ENCODE measurements at regions not wholly inside any gene's neighbourhood (a gene's known extent, or its start where the extent isn't known, plus 50 kb on each side); places are given as distances from the start of the nearest gene placed in this dataset.

DNA sequence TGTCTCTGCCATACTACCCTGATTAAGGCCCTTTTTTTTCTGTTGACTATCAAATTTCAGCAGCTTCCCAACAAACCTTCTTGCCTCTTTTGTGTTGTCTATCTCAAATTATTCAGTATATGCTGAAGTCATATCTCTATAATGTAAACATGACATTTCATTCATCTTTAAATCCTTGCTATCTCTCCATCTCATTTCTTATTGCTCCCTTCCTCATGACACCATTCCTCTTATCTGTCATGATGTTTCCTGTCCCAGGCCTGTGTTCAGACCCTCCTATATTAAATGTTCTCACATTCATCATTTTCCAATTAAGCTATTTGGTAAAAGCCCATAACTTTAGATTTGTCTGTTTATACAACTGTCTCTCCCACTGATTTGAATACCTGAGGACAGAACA lies 482.6 kb downstream of the EPM2A start:
- TF ChIP-seq CTCF (IDR thresholded peaks at IDR 0.05), result no peak
- no peak for TF ChIP-seq EZH2 (IDR thresholded peaks at IDR 0.05; ENCODE audit: borderline replicate concordance, insufficient read depth, low read depth, low read length, poor library complexity, severe bottlenecking)
